Natural killer cell treated with Interleukin-12 subunit alpha and Interleukin-12 subunit beta and Interleukin-15 and Interleukin-18, amount 100 ng/mL, for 72 hours (primary cell): ENCODE measurements at regions not wholly inside any gene's neighbourhood (a gene's known extent, or its start where the extent isn't known, plus 50 kb on each side); places are given as distances from the start of the nearest gene placed in this dataset.
"Not testable (repeated sequence)": the region's sequence is repeated elsewhere in the genome, so short reads cannot be mapped to it uniquely, and the experiment has no call there.

Source experiments
- ATAC-seq, 2 donors: fragments of 150-1000 bp; cut with Tn5 transposase in 1 of 2; sonication (Bioruptor Pico), chemical (Tn5 transposase) in 1 of 2; 2 replicates each; pipeline ENCODE4 v1.10.0; 2021
- DNase-seq: peaks from one replicate; pipeline ENCODE4 v3.0.0; 2022; ENCODE audit warnings: low spot score
- H3K27ac Mint-ChIP-seq, 2 donors: 1 replicate in 1 of 2; 2 replicates in 1 of 2; pipeline ENCODE4 v1.8.0; 2022; ENCODE audit warnings: mixed read lengths in 2 of 2, mild to moderate bottlenecking in 1 of 2, moderate library complexity in 1 of 2
- H3K27me3 Mint-ChIP-seq, 2 donors: 1 replicate in 1 of 2; 2 replicates in 1 of 2; pipeline ENCODE4 v1.8.0; 2022; ENCODE audit warnings: mixed read lengths in 2 of 2
- H3K36me3 Mint-ChIP-seq: one replicate; pipeline ENCODE4 v1.8.0; 2022; ENCODE audit warnings: mixed read lengths
- H3K4me1 Mint-ChIP-seq, 2 donors: 1 replicate in 1 of 2; 2 replicates in 1 of 2; pipeline ENCODE4 v1.8.0; 2022; ENCODE audit warnings: low read depth in 2 of 2, mixed read lengths in 2 of 2, mild to moderate bottlenecking in 1 of 2
- H3K4me3 Mint-ChIP-seq: one replicate; pipeline ENCODE4 v1.8.0; 2022; ENCODE audit warnings: mixed read lengths
- H3K9me3 Mint-ChIP-seq: 2 replicates; pipeline ENCODE4 v1.8.0; 2022; ENCODE audit warnings: mixed read lengths

DNA sequence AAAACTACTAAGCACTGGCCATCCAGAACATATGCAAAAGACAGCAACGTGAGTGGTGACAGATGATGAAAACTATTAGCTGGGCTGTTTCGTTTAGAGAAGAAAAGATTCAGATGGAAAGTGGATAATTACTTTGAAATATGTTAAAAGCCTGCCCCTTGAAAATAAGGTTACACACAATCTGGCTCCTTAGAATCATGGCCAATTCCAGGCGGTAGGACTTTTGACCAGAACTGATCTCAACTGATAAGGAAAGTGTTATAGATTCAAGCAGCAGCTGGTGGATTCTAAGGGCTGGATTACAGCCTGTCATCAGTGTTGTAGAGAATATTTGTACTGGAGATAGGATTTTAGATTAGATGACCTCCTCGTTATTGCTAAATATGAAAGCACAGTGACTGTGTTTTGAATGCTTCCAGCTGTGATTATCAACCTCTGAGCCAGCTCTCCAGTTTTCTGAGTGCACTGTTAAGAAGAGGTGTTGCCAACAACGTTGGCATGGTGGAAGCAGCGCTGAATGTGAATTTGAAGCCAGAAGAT, 75.1 kb downstream of the KBTBD2 start:
- H3K27ac Mint-ChIP-seq, DNase-seq, H3K9me3 Mint-ChIP-seq, H3K4me3 Mint-ChIP-seq, H3K4me1 Mint-ChIP-seq, H3K36me3 Mint-ChIP-seq, ATAC-seq: not testable (repeated sequence)
- peaks cover 0 to 14% of the 10 kb centered on the region in 2 donors for H3K27me3 Mint-ChIP-seq

DNA sequence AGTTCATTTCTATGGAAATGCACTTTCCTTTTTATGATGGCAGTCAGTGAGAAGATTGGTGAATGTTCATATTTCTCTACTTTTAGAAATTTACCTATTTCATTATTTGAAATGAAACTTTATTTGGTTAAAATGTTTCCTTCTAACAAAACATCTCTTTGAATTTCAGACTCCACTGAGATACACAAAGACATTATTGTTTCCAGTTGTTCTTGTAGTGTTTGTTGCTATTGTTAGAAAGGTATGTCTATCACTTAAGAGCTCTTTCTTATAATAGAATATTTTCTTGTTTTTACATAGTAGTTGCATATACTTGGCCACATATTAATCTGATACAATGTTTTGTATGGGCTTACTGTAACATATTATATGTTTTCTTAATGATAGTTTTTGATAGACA, 76.8 kb downstream of the KBTBD2 start:
- DNase-seq, H3K27ac Mint-ChIP-seq, H3K4me1 Mint-ChIP-seq, ATAC-seq, H3K9me3 Mint-ChIP-seq, H3K36me3 Mint-ChIP-seq, H3K4me3 Mint-ChIP-seq: not testable (repeated sequence)
- H3K27me3 Mint-ChIP-seq, result peaks cover 0 to 14% of the 10 kb centered on the region in 2 donors

DNA sequence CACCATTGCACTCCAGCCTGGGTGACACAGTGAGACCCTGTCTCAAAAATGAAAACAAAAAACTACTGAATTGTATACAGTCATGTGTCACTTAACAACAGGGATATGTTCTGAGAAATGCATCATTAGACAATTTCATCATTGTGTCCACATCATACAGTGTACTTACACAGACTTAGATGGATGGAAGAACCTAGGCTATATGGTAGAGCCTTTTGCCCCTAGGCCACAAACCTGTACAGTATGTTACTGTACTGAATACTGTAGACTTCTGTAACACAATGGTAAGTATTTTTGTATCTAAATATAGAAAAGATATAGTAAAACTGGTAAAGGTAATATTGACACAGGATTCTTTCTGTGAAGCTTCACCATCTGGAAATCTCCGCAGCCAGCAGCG, 81.7 kb downstream of the KBTBD2 start:
- ATAC-seq, result no peak
- peaks cover 0 to 6% of the 10 kb centered on the region in 2 donors for H3K27me3 Mint-ChIP-seq
- no peak overlapping the region for H3K27ac Mint-ChIP-seq
- H3K4me1 Mint-ChIP-seq, result no peaks in the 10 kb centered on the region
- H3K36me3 Mint-ChIP-seq, result no peaks in the 10 kb centered on the region
- H3K4me3 Mint-ChIP-seq, result no peak overlapping the region
- DNase-seq, result no peak
- H3K9me3 Mint-ChIP-seq, result no peaks in the 10 kb centered on the region

DNA sequence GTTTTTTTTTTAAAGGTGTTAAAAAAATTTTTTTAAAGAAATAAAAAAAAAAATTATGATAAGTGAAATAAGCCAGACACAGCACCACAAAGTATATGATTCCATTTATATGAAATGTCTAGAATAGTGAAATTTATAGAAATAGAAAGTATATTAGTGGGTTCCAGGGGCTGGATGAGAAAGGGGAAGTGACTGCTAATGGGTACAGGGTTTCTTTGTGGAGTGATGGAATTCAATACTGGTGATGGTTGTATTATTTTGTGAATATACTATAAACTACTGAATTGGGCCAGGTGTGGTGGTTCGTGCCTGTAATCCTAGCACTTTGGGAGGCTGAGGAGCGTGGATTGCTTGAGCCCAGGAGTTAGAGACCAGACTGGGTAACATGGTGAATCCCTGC, 82.2 kb downstream of the KBTBD2 start:
- Mint-ChIP-seq H3K27me3 (peaks cover 0 to 4% of the 10 kb centered on the region in 2 donors), H3K9me3 (no peaks in the 10 kb centered on the region), H3K4me1 (no peaks in the 10 kb centered on the region), H3K27ac (no peak overlapping the region), H3K36me3 (no peaks in the 10 kb centered on the region), H3K4me3 (no peak overlapping the region)
- DNase-seq, result no peak
- no peak for ATAC-seq

DNA sequence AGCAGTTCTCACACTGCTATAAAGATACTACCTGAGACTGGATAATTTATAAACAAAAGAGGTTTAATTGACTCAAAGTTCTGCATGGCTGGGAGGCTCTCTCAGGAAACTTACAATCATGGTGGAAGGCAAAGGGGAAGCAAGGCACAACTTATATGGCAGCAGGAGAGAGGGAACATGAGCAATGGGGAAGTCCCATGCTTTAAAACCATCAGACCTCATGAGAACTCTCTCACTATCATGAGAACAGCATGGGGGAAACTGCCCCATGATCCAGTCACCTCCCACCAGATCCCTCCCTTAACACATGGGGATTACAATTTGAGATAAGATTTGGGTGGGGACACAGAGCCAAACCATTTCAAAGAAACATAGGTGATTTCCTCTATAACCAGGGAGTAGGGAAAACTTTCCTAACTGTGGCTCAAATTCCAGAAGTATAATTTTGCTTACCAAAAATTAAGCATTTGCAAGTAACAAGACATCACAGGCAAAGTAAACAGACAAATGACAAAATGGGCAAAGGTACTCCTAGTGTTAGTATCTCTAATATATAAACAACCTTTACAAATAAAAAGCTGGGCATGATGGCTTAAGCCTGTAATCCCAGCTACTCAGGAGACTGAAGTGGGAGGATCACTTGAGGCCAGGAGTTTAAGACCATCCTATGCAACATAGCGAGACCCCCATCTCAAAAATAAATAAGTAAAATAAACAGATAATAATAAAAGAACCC, 88.0 kb downstream of the KBTBD2 start:
- ATAC-seq, result no peak
- Mint-ChIP-seq H3K4me3 (no peak overlapping the region), H3K9me3 (peaks cover 5% of the 10 kb centered on the region), H3K36me3 (peaks cover 14% of the 10 kb centered on the region), H3K4me1 (peaks cover 0 to 3% of the 10 kb centered on the region in 2 donors), H3K27ac (no peak overlapping the region), H3K27me3 (peaks cover 0 to 3% of the 10 kb centered on the region in 2 donors)
- no peak for DNase-seq

DNA sequence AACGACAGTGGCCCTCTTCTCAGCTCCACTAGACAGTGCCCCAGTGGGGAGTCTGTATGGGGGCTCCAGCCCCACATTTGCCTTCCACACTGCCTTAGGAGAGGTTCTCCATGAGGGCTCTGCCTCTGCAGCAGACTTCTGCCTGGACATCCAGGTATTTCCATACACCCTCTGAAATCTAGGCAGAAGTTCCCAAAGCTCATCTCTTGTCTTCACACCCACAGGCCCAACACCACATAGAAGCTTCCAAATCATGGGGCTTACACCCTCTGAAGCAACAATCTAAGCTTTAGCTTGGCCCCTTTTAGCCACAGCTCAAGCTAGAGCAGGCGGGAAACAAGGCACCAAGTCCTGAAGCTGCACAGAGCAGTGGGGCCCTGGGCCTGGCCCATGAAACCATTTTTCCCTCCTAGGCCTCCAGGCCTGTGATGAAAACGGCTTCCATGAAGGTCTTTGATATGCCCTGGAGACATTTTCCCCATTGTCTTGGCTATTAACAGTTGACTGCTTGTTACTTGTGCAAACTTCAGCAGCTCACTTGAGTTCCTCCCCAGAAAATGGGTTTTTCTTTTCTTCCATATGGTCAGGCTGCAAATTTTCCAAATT, 89.2 kb downstream of the KBTBD2 start:
- H3K27me3 Mint-ChIP-seq, result peaks cover 0 to 6% of the 10 kb centered on the region in 2 donors
- peaks cover 14% of the 10 kb centered on the region for H3K36me3 Mint-ChIP-seq
- H3K4me3 Mint-ChIP-seq, result no peak overlapping the region
- DNase-seq, result no peak
- no peak overlapping the region for H3K27ac Mint-ChIP-seq
- H3K4me1 Mint-ChIP-seq, result peaks cover 0 to 3% of the 10 kb centered on the region in 2 donors
- ATAC-seq, result no peak
- H3K9me3 Mint-ChIP-seq, result peaks cover 5% of the 10 kb centered on the region

DNA sequence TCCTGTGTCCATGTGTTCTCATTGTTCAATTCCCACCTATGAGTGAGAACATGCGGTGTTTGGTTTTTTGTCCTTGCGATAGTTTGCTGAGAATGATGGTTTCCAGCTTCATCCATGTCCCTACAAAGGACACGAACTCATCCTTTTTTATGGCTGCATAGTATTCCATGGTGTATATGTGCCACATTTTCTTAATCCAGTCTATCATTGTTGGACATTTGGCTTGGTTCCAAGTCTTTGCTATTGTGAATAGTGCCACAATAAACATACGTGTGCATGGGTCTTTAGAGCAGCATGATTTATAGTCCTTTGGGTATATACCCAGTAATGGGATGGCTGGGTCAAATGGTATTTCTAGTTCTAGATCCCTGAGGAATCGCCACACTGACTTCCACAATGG, 98.5 kb downstream of the KBTBD2 start:
- not testable (repeated sequence) for H3K9me3 Mint-ChIP-seq, ATAC-seq
- peaks cover 0 to 11% of the 10 kb centered on the region in 2 donors for H3K27me3 Mint-ChIP-seq

DNA sequence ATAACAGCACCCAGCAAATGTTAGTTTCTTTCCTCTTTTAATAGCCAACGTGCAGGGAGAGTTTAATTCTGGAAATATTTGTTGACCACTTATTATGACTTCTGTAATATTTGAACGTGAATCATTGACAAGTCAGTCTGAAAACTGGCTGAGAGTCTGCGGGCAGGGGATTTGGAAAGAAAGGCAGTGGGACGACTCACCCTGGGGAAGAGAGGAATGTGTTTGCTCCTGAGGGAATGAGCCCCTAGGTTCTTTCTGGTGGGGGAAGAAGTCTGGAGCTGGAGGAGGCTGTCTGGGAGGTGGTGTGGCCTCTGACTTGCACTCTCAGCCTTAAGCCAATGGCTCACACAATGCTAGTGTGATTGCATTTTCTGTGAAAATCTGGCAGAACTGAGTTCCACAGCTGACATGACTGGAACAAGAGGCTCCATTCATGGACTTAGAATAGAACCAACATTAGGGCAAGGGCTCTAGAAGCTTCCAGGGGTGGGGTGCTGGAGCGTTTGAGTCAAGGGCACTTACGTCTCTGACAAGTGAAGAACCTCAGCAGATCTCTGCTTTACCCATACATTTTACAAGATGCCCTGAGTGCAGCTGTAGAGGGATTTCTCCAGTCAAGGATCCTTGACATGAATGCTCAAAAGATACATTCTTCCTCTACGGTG, 100.7 kb downstream of the KBTBD2 start:
- H3K4me1 Mint-ChIP-seq, H3K36me3 Mint-ChIP-seq, H3K27ac Mint-ChIP-seq, H3K4me3 Mint-ChIP-seq, ATAC-seq, H3K9me3 Mint-ChIP-seq, H3K27me3 Mint-ChIP-seq, DNase-seq: not testable (repeated sequence)

More for the DNA sequence above, 98.5 kb downstream of the KBTBD2 start:
- H3K27ac Mint-ChIP-seq, DNase-seq, H3K4me3 Mint-ChIP-seq, H3K4me1 Mint-ChIP-seq, H3K36me3 Mint-ChIP-seq: not testable (repeated sequence)

DNA sequence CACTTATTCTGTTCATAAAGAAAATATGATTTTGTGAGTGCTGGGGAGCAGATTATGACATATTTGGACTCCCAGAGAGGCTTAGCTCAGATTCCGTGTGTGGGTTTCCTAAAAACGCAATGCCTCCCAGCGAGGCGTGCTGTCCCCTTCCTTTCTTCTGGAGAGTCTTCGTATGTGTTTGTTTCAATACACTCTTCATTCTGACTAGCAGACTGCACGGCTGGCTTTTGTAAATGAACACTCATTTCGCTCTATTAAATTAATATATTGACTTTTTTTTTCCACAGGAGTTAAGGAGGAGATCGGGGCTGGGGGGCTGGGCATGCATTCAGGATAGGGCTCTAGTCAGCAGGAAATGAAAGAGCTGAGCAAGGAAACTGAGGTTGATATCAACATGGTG, 102.3 kb downstream of the KBTBD2 start:
- not testable (repeated sequence) for H3K36me3 Mint-ChIP-seq, ATAC-seq, H3K9me3 Mint-ChIP-seq, H3K4me1 Mint-ChIP-seq, H3K27me3 Mint-ChIP-seq, H3K27ac Mint-ChIP-seq, DNase-seq, H3K4me3 Mint-ChIP-seq

DNA sequence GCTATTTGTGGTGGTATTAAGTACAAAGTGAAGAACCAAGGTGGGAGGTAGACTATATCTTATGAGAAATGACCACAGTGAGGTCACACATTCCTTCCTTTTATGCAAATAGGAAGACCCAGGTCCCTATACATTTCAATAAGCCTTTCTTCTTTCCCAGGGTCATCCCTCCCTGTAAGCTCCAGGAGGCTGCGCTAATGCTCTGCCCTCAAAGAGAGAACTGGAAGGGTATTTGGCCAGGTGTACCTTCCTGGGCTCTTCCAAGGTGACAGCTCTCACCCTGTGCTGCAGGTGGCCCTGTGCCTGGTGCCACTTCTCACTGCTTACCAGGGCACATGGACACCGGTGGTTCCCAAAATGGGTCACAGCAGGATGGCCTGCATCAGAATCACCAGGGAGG, 103.4 kb downstream of the KBTBD2 start:
- not testable (repeated sequence) for H3K9me3 Mint-ChIP-seq, H3K4me1 Mint-ChIP-seq, DNase-seq, H3K4me3 Mint-ChIP-seq, H3K27me3 Mint-ChIP-seq, H3K36me3 Mint-ChIP-seq, H3K27ac Mint-ChIP-seq
- ATAC-seq, result peak in 1 of 2 donors; percentile 45

DNA sequence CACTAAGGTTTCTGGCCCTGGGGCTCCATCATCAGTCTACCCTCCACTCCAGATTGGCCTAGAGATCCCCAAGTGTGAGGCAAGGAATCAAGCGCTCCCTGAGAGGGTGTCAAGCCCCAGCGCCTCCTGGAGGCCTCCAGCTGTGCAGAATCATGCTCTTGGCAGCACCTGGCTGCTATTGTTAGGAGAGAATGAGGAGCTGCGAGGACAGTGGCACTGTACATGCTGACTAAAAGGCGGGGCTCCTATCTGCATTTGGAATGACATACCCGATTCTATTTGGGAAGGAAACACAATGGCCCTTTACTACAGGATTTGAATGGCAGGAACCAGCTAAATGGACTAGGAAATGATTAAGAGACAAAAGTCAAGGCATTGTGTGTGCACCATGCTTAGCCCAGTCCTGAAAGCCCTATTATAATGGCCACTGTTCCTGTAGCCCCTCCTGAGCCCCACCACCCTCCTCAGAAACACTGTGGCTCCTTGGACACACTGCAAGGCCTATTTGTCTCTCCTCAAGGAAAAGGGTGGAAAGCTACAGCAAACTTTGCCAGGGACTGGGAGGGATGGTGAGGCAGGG, 106.1 kb downstream of the KBTBD2 start:
- H3K36me3 Mint-ChIP-seq, H3K4me1 Mint-ChIP-seq, H3K27ac Mint-ChIP-seq, H3K4me3 Mint-ChIP-seq, H3K27me3 Mint-ChIP-seq, DNase-seq, H3K9me3 Mint-ChIP-seq, ATAC-seq: not testable (repeated sequence)

DNA sequence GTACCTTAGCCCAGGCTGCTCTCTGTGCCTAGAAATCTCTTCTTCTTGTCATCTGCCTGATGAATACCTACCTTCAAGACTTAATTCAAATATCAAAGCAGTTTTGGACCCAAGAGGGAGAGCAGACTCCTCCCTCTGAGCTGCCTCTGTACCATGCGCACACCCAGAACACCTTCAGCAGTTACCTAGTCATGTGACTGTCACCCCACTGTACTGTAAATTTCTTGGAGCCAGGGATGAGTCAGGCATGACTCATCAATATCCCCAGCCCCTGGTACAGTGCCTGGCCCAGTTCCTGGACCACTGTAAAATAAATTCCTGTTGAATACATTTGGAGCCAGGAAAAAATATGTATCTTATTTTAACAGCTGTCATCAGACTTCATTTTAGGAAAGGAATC, 111.7 kb downstream of the KBTBD2 start:
- not testable (repeated sequence) for ATAC-seq, DNase-seq, H3K36me3 Mint-ChIP-seq, H3K27ac Mint-ChIP-seq, H3K4me3 Mint-ChIP-seq, H3K4me1 Mint-ChIP-seq, H3K27me3 Mint-ChIP-seq, H3K9me3 Mint-ChIP-seq

DNA sequence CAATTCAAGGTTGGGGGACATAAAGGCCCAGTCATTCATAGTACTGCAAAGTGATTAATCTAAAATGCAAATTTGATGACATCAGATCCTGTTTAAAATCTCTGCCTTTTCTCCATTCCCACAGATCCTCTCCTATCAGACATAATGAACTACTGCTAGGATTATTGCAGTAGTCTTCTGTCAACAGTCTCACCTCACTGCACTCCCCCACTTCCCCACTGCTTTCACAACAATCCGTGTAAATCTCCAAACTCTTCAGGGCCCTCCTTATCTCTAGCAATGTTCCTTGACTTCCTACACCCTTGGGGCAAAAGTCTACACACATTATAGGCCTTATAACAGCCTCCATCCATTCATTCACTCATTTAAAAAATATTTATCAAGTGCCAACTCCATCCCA, 112.4 kb downstream of the KBTBD2 start:
- H3K9me3 Mint-ChIP-seq, result no peaks in the 10 kb centered on the region
- H3K27ac Mint-ChIP-seq, result no peak overlapping the region
- peaks cover 0 to 7% of the 10 kb centered on the region in 2 donors for H3K4me1 Mint-ChIP-seq
- no peaks in the 10 kb centered on the region for H3K36me3 Mint-ChIP-seq
- no peak for ATAC-seq
- no peak for DNase-seq
- H3K4me3 Mint-ChIP-seq, result no peak overlapping the region
- H3K27me3 Mint-ChIP-seq, result peaks cover 0 to 7% of the 10 kb centered on the region in 2 donors
